VCaP (cell line): ENCODE measurements at regions not wholly inside any gene's neighbourhood (a gene's known extent, or its start where the extent isn't known, plus 50 kb on each side); places are given as distances from the start of the nearest gene placed in this dataset.

ENCODE experiments used
- H3K27ac ChIP-seq: fragments of 450-650 bp; 2 replicates; pipeline ENCODE4 v1.5.1; 2017
- CTCF ChIP-seq: fragments of 450-650 bp; conservative IDR thresholded peaks from 2 replicates; pipeline ENCODE4 v1.5.1; 2017; ENCODE audit warnings: mild to moderate bottlenecking, moderate library complexity

- TF ChIP-seq CTCF, result no peak
- no peak overlapping the region for H3K27ac ChIP-seq
Observed at GRCh38 chr13:69485991-69486592, 621.5 kb upstream of the ATXN8OS start.

- no peak overlapping the region for H3K27ac ChIP-seq
- no peak for TF ChIP-seq CTCF
Observed at GRCh38 chr13:69477451-69477850, 630.2 kb upstream of the ATXN8OS start.

GRCh38 chr13:69474011-69474685 is 633.5 kb upstream of the ATXN8OS start:
- TF ChIP-seq CTCF, result no peak
- no peak overlapping the region for H3K27ac ChIP-seq

GRCh38 chr13:69468624-69469023 is 639.0 kb upstream of the ATXN8OS start:
- TF ChIP-seq CTCF, result no peak
- no peak overlapping the region for H3K27ac ChIP-seq

- H3K27ac ChIP-seq, result no peak overlapping the region
- no peak for TF ChIP-seq CTCF
Observed at GRCh38 chr13:69461397-69461796, 646.2 kb upstream of the ATXN8OS start.

- no peak for TF ChIP-seq CTCF
Observed at GRCh38 chr13:69459346-69459745, 648.3 kb upstream of the ATXN8OS start.

GRCh38 chr13:69458013-69458412 is 649.6 kb upstream of the ATXN8OS start:
- no peak overlapping the region for H3K27ac ChIP-seq
- TF ChIP-seq CTCF, result no peak

More at GRCh38 chr13:69459346-69459745, 648.3 kb upstream of the ATXN8OS start:
- no peak overlapping the region for H3K27ac ChIP-seq
